ENCODE measurements at regions not wholly inside any gene's neighbourhood (a gene's known extent, or its start where the extent isn't known, plus 50 kb on each side); places are given as distances from the start of the nearest gene placed in this dataset.

- Histone ChIP-seq H3K27me3 (no peaks in the 10 kb centered on the region), H3K4me3 (no peak overlapping the region), H3K27ac (no peak overlapping the region), H3K36me3 (no peaks in the 10 kb centered on the region), H3K4me1 (no peaks in the 10 kb centered on the region), H3K9me3 (no peaks in the 10 kb centered on the region), H3K9ac (ENCODE audit: low read depth in 2 of 2, low read length in 2 of 2) (no peak overlapping the region)
- intact Hi-C loops (cut with DNase I): no loop called here
- DNase-seq: no peak
- no peak for TF ChIP-seq CTCF (IDR thresholded peaks at IDR 0.05)
These were observed 113.0 kb upstream of the CST7 start for GRCh38 chr20:24836041-24836533.

- H3K4me3 ChIP-seq: no peak overlapping the region
- intact Hi-C loops (cut with DNase I): no loop called here
- no peak overlapping the region for H3K27ac ChIP-seq
- H3K36me3 ChIP-seq: no peaks in the 10 kb centered on the region
- no peak overlapping the region for H3K9ac ChIP-seq (ENCODE audit: low read depth in 2 of 2, low read length in 2 of 2)
- DNase-seq: no peak
- no peaks in the 10 kb centered on the region for H3K27me3 ChIP-seq
- TF ChIP-seq CTCF (IDR thresholded peaks at IDR 0.05): no peak
- no peaks in the 10 kb centered on the region for H3K9me3 ChIP-seq
- no peaks in the 10 kb centered on the region for H3K4me1 ChIP-seq
These were observed 112.3 kb upstream of the CST7 start for GRCh38 chr20:24836661-24837299.

- DNase-seq: no peak
- Histone ChIP-seq H3K27me3 (no peaks in the 10 kb centered on the region), H3K4me3 (no peak overlapping the region), H3K36me3 (no peaks in the 10 kb centered on the region), H3K9me3 (no peaks in the 10 kb centered on the region), H3K9ac (ENCODE audit: low read depth in 2 of 2, low read length in 2 of 2) (no peak overlapping the region), H3K27ac (no peak overlapping the region), H3K4me1 (no peaks in the 10 kb centered on the region)
- TF ChIP-seq CTCF (IDR thresholded peaks at IDR 0.05): no peak
- intact Hi-C loops (cut with DNase I): no loop called here
These were observed 111.2 kb upstream of the CST7 start for GRCh38 chr20:24837781-24838450.

- no peak for TF ChIP-seq CTCF (IDR thresholded peaks at IDR 0.05)
- no peak for DNase-seq
- intact Hi-C loops (cut with DNase I): no loop called here
These were observed 110.2 kb upstream of the CST7 start for GRCh38 chr20:24838546-24839535.

GRCh38 chr20:24840121-24840713, 108.9 kb upstream of the CST7 start:
- H3K9me3 ChIP-seq: no peaks in the 10 kb centered on the region
- H3K9ac ChIP-seq (ENCODE audit: low read depth in 2 of 2, low read length in 2 of 2): no peak overlapping the region
- H3K4me1 ChIP-seq: no peaks in the 10 kb centered on the region
- no peaks in the 10 kb centered on the region for H3K36me3 ChIP-seq
- intact Hi-C loops (cut with DNase I): no loop called here
- TF ChIP-seq CTCF (IDR thresholded peaks at IDR 0.05): no peak
- H3K27ac ChIP-seq: no peak overlapping the region
- no peak overlapping the region for H3K4me3 ChIP-seq
- H3K27me3 ChIP-seq: no peaks in the 10 kb centered on the region
- no peak for DNase-seq

More at GRCh38 chr20:24838546-24839535, 110.2 kb upstream of the CST7 start:
- Histone ChIP-seq H3K27ac (no peak overlapping the region), H3K4me1 (no peaks in the 10 kb centered on the region), H3K27me3 (no peaks in the 10 kb centered on the region), H3K4me3 (no peak overlapping the region), H3K9ac (ENCODE audit: low read depth in 2 of 2, low read length in 2 of 2) (no peak overlapping the region), H3K9me3 (no peaks in the 10 kb centered on the region), H3K36me3 (no peaks in the 10 kb centered on the region)
